ENCODE measurements at regions not wholly inside any gene's neighbourhood (a gene's known extent, or its start where the extent isn't known, plus 50 kb on each side); places are given as distances from the start of the nearest gene placed in this dataset.

DNA sequence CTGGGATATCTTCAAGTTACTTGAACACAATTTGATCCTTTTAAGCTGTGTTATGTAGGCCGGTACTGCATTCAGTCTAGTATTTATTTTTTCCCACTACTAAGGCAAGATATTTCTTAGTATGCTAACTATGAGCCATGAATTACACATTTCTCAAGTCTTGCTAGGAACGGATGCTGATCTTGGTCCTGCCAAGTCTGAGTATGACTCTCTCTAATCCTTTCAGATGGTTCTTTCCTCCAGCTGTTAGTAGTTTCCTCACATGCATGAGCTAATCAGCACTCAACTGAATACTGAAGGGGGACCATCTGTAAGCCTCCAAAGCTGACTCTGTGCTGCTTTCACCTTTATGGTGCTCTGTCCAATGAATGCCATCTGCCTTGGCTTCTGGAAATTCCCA is 460.3 kb downstream of the KCTD12 start:
- H3K4me3 ChIP-seq (ENCODE audit: low read depth, low read length): no peak overlapping the region
- no peak for DNase-seq (ENCODE audit: low read depth)
- TF ChIP-seq POLR2A (IDR thresholded peaks at IDR 0.05; ENCODE audit: extremely low read depth, insufficient read length) (no peak), MYC (IDR thresholded peaks at IDR 0.05; ENCODE audit: low read depth, low read length) (no peak)
- TF ChIP-seq, protein P1, sequence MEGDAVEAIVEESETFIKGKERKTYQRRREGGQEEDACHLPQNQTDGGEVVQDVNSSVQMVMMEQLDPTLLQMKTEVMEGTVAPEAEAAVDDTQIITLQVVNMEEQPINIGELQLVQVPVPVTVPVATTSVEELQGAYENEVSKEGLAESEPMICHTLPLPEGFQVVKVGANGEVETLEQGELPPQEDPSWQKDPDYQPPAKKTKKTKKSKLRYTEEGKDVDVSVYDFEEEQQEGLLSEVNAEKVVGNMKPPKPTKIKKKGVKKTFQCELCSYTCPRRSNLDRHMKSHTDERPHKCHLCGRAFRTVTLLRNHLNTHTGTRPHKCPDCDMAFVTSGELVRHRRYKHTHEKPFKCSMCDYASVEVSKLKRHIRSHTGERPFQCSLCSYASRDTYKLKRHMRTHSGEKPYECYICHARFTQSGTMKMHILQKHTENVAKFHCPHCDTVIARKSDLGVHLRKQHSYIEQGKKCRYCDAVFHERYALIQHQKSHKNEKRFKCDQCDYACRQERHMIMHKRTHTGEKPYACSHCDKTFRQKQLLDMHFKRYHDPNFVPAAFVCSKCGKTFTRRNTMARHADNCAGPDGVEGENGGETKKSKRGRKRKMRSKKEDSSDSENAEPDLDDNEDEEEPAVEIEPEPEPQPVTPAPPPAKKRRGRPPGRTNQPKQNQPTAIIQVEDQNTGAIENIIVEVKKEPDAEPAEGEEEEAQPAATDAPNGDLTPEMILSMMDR (IDR thresholded peaks at IDR 0.05; ENCODE audit: low read depth, low read length): no peak
- TF ChIP-seq, protein P2, sequence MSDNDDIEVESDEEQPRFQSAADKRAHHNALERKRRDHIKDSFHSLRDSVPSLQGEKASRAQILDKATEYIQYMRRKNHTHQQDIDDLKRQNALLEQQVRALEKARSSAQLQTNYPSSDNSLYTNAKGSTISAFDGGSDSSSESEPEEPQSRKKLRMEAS (IDR thresholded peaks at IDR 0.05; ENCODE audit: low read depth, low read length): no peak

DNA sequence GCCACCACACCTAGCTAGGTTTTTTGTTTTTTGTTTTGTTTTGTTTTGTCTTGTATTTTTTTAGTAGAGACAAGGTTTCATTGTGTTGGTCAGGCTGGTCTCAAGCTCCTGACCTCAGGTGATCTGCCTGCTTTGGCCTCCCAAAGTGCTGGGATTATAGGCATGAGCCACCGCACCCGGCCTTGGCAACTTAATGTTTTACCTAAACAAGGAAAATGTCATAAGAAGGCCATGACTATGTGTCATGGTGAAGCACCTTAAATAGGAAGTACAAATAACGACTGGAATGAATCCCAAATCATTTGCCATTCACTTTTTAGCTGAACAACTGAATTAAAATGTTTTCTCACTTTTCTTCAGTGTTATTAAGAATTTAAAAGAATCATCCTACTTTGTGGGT is 465.2 kb downstream of the KCTD12 start:
- no peak overlapping the region for H3K4me3 ChIP-seq (ENCODE audit: low read depth, low read length)
- TF ChIP-seq, protein P1 (IDR thresholded peaks at IDR 0.05; ENCODE audit: low read depth, low read length): no peak
- TF ChIP-seq POLR2A (IDR thresholded peaks at IDR 0.05; ENCODE audit: extremely low read depth, insufficient read length) (no peak), MYC (IDR thresholded peaks at IDR 0.05; ENCODE audit: low read depth, low read length) (no peak)
- TF ChIP-seq, protein P2 (IDR thresholded peaks at IDR 0.05; ENCODE audit: low read depth, low read length): no peak
- no peak for DNase-seq (ENCODE audit: low read depth)

DNA sequence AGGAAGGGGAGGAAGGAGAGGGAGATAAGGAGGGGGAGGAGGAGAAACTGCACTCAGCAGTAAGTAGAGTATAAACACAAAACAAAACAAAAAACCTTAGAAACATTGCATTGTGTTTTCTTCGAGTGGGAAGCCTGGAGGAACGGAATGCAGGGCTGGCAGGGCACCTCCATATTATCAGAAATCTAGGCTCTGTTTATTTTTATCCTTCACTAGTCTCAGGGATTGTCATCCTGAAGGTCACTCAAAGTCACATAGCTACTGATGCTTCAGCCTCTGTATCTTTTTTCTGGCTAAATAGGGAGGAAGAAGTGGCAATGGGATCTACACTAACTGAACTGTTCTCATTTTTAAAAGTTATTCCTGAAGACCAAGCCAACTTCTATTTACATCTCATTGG is 467.8 kb downstream of the KCTD12 start:
- DNase-seq (ENCODE audit: low read depth): no peak
- no peak overlapping the region for H3K4me3 ChIP-seq (ENCODE audit: low read depth, low read length)
- TF ChIP-seq POLR2A (IDR thresholded peaks at IDR 0.05; ENCODE audit: extremely low read depth, insufficient read length): no peak
- TF ChIP-seq, protein P2 (IDR thresholded peaks at IDR 0.05; ENCODE audit: low read depth, low read length): no peak
- TF ChIP-seq MYC (IDR thresholded peaks at IDR 0.05; ENCODE audit: low read depth, low read length): no peak
- TF ChIP-seq, protein P1 (IDR thresholded peaks at IDR 0.05; ENCODE audit: low read depth, low read length): no peak

DNA sequence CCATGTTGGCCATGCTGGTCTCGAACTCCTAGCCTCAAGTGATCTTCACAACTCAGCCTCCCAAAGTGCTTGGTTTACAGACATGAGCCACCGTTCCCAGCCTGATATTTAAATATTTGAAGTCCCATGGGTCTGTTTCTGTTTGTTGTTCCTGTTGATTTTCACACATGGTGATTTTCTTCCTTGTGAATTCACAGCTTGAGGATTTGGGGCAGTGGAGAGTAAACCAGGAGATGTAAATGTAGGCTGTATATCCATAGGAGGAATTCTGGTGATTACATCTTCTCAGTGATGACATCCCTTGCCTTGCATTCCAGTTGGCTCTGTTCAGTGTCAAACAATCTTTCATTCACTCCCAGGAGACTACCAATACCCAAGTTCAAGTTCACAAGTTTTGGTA is 471.9 kb downstream of the KCTD12 start:
- TF ChIP-seq MYC (IDR thresholded peaks at IDR 0.05; ENCODE audit: low read depth, low read length) (no peak), POLR2A (IDR thresholded peaks at IDR 0.05; ENCODE audit: extremely low read depth, insufficient read length) (no peak)
- TF ChIP-seq, protein P1 (IDR thresholded peaks at IDR 0.05; ENCODE audit: low read depth, low read length): no peak
- TF ChIP-seq, protein P2 (IDR thresholded peaks at IDR 0.05; ENCODE audit: low read depth, low read length): no peak
- DNase-seq (ENCODE audit: low read depth): no peak
- H3K4me3 ChIP-seq (ENCODE audit: low read depth, low read length): no peak overlapping the region

DNA sequence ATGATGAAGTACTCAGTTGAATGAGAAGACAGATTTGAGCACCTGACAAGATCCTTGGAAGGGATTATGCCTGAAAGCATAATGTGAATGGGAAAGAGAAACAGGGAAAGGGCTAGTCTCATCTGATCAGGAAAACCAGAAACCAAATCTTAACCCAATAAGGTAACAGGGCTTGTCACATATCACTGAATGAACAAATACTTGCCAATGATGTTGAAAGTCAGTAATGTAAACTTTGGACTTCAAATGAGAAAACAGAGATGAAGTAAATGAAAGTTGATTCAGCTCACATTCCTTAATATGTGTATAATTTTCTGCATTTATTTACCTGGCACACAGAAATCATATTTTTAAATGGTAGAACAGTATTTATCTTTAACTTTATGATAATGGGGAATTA is 480.0 kb downstream of the KCTD12 start:
- TF ChIP-seq, protein P1 (IDR thresholded peaks at IDR 0.05; ENCODE audit: low read depth, low read length): no peak
- TF ChIP-seq POLR2A (IDR thresholded peaks at IDR 0.05; ENCODE audit: extremely low read depth, insufficient read length) (no peak), MYC (IDR thresholded peaks at IDR 0.05; ENCODE audit: low read depth, low read length) (no peak)
- TF ChIP-seq, protein P2 (IDR thresholded peaks at IDR 0.05; ENCODE audit: low read depth, low read length): no peak
- H3K4me3 ChIP-seq (ENCODE audit: low read depth, low read length): no peak overlapping the region
- DNase-seq (ENCODE audit: low read depth): no peak

DNA sequence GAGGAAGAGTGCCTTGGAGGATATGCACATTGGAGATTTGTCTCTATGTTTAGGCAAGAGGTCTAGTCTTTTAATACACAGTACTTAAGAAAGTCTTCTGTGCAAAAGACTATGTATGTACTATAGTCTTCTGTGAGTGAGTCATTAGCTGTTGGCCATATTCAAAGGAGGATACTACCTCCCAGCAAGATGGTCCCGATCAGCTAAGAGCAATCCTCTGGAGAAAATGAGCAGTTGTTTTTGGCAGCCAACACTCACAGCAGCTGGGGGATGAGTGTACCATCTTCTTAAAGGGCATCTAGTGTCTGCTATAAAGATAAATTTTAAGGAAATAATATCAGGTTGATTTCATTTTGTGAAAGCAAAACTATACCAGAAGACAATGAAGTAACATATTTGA is 487.8 kb downstream of the KCTD12 start:
- no peak overlapping the region for H3K4me3 ChIP-seq (ENCODE audit: low read depth, low read length)
- DNase-seq (ENCODE audit: low read depth): no peak
- no peak for TF ChIP-seq MYC (IDR thresholded peaks at IDR 0.05; ENCODE audit: low read depth, low read length)
- TF ChIP-seq, protein P1 (IDR thresholded peaks at IDR 0.05; ENCODE audit: low read depth, low read length): no peak
- TF ChIP-seq, protein P2 (IDR thresholded peaks at IDR 0.05; ENCODE audit: low read depth, low read length): no peak
- no peak for TF ChIP-seq POLR2A (IDR thresholded peaks at IDR 0.05; ENCODE audit: extremely low read depth, insufficient read length)
